HG02759 (cell line): ENCODE measurements at regions not wholly inside any gene's neighbourhood (a gene's known extent, or its start where the extent isn't known, plus 50 kb on each side); places are given as distances from the start of the nearest gene placed in this dataset.
"Not testable (repeated sequence)": the region's sequence is repeated elsewhere in the genome, so short reads cannot be mapped to it uniquely, and the experiment has no call there.

Source experiments
- ATAC-seq: cut with Tn5 transposase; IDR thresholded peaks from one replicate; pipeline ENCODE4 v1.9.1; 2021; ENCODE audit warnings: mild to moderate bottlenecking, moderate library complexity; ENCODE audit not compliant: unreplicated experiment

DNA sequence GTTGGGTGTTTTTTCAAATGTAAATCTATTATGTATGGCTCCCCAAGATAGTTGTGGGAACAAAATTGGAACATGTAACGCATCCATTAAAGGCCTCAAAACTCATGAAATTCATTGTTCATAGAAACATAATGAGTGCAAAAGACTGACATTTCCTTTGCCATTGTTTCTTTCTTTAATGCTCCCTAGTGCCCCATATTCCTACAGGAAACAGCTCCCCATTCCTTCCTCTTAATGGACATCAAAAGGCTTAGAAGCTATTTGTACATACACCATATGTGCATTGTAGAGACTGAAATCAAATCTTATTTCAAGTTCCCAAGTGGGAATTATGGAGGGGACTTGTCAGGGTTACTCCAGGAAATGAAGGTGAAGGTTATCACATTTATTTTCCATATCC, 139.1 kb downstream of the AHR start:
- ATAC-seq: no peak

DNA sequence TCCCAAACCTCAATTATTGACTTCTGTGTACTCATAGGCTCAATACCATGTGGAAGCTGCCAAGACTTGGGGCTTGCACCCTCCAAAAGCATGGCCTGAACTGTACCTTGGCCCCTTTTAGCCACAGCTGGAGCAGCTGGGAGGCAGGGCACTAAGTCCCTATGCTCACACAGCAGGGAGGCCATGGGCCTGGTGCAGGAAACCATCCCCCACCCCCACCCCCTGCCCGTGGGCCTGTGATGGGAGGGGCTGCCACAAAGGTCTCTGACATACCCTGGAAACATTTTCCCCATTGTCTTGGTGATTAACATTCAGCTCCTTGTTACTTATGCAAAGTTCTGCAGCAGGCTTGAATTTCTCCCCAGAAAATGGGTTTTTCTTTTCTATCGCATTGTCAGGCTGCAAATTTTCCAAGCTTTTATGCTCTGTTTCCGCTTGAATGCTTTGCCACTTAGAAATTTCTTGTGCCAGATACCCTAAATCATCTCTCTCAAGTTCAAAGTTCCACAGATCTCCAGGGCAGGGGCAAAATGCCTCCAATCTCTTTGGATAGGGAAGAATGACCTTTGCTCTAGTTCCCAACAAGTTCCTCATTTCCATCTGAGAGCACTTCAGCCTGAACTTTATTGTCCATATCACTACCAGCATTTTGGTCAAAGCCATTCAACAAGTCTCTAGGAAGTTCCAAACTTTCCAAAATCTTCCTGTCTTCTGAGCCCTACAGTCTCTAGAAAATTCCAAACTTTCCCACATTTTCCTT, 141.8 kb downstream of the AHR start:
- not testable (repeated sequence) for ATAC-seq

DNA sequence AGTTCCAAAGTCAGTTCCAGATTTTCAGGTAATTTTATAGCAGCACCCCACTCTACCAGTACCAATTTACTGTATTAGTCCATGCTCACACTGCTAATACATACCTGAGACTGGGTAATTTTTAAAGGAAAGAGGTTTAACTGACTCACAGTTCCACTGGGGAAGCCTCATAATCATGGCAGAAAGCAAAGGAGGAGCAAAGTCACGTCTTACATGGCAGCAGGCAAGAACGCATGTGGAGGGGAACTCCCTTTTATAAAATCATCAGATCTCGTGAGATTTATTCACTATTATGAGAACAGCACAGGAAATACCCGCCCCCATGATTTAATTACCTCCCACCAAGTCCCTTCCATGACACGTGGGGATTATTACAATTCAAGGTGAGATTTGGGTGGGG, 142.4 kb downstream of the AHR start:
- no peak for ATAC-seq

DNA sequence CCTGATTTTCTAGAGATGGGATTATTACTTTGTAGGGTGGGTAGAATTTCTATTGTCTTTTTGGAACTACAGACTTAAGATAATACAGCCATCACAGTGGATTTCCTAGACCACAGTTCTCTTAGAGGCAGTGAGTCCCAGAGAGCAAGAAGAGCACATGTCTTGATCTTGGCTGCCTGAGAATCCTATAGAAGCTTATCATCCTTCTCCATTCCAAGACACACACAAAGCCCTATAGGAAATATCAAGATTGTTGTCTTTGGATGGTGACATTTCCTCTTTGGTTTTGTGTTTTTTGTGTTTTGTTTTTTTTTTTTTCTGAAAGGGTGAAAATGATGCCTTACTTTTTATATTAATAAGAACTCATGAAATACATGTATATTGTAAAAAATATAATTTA, 143.1 kb downstream of the AHR start:
- ATAC-seq: no peak

DNA sequence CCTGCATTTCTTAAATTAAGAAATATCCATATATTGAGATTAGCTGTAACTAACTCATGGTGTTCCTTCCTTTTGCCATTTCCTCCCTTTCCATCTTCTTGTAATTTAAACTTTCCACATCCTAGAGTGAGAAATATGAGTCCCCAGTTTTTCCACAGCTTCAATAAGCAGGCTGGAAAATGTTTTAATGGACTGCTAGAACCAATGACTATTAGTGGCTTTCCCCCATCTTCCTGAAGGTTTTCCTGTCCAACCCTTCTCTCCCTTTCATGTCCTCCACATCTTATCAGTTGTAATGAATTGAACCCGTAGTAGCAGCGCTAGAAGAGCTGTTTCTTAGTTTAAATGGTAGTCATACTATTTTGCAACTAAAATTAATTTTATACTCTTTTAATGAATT, 145.7 kb downstream of the AHR start:
- no peak for ATAC-seq

DNA sequence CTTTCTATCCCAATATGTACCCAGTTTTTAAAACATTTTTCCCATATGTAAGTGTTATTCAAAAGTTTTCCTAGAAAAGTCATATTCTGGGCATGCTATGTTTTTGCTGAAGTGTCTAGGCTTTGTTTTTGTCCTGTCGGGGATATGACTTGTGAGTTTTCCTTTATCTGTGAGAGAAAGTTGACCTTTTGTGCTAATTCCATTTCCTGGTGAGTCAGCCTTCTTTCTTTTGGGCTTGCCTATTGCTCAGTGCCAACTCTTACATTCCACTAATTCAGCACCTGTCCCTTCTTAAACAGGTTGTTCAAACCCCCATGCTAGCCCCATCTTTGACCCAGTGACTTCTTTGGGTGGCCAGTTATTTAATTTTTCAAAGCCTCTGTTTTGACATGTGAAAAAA, 146.2 kb downstream of the AHR start:
- ATAC-seq: no peak

DNA sequence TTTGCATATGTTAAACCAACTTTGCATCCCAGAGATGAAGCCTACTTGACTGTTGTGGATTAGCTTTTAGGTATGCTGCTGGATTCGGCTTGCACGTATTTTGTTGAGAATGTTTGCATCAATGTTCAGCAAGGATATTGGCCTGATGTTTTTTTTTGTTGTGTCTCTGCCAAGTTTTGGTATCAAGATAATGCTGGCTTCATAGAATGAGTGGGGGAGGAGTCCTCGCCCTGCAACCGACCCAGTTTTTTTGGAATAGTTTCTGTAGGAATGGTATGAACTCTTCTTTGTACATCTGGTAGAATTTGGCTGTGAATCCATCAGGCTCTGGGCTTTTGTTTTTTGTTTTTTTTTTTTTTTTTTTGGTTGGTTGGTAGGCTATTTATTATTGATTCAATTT, 147.9 kb downstream of the AHR start:
- no peak for ATAC-seq

DNA sequence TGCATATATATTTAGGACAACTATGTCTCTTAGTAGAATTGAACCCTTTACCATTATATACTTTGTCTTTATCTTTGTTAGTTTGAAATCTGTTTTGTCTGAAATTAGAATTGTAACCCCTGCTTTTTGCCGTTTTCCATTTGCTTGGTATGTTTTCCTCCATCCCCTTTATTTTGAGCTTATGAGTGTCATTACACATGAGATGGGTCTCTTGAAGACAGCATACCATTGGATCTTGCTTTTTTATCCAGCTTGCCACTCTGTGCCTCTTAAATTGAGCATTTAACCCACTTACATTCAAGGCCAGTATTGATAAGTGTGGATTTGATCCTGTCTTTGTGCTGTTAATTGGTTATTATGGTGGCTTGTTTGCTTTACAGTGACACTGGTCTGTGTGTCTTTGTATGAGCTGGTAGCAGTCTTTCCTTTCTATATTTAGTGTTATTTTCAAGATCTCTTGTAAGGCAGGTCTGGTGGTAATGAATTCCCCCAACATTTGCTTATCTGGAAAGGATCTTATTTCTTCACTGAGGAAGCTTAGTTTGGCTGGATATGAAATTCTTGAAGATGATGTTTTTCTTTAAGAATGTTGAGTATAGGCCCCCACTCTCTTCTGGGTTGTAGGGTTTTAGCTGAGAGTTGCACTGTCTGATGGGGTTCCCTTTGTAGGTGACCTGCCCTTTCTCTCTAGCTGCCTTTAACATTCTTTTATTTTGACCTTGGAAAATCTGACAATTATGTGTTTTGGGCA, 149.5 kb downstream of the AHR start:
- ATAC-seq: no peak

DNA sequence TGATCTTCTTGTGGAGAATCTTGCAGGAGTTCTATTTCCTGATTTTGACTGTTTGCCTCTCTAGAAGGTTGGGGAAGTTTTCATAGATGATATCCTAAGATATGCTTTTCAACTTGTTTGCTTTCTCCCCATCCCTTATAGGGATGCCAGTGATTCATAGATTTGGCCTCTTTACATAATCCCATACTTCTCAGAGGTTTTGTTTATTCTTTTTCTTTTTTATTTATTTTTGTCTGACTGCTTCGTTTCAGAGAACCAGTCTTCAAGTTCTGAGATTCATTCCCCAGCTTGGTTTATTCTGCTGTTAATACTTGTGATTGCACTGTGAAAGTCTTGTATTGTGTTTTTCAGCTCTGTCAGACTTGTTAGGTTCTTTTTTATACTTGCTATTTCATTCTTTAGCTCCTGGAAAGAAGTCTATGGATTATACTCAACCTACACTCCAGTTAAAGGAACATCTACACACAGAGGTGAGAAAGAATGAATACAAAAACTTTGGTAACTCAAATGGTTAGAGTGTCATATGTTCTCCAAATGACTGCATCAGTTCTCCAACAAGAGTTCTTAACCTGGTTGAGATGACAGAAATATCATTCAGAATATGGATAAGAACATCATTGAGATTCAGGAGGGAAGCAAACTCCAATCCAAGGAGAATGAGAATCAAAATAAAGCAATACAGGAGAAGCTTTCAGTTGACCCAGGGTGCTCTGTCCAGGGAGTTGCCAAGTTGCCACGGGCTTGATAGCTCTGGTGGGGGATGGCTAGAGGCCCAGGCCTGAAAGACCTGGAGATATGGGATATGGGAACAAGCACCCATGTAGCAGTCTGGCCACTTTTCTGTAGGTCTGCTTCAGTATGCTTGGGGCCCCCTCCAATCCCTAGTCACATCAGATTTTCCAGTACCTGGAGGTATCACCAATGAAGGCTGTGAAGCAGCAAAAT, 150.3 kb downstream of the AHR start:
- no peak for ATAC-seq

DNA sequence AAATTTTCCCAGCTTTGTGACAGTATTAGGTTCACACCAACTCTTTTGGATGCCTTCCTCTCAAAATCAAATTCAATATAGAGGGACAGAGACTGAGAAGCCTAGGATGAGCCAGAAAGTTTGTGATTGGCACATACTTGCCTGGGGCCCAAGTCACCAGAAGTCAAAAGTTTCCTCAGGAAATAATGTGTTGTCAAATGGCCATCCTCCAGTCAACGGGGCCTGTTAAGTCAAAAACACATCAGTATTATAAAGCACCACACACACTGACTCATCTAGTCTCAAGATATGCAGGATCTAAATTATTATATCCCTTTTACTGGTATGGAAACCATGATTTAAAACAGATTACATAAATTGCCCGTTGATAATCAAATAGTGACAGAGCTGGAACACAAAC, 158.1 kb downstream of the AHR start:
- ATAC-seq: no peak

DNA sequence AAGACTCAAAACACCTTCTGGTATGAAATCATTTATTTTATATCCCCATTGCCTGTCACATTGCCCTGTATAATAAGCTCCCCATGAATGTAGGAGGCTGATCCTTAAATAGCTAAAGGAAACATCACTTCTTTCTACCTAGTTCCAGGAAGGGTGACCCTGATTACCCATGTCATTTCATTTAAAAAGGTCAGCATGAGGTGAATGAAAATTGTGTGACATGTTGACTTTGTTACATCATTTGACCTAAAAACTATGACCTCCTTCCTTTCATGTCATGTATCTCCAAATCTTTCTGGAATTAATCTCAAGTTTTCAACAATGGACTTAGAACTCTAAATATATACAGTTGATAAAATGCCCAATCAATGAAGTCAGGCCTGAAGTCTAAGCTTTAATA, 161.5 kb downstream of the AHR start:
- ATAC-seq: no peak

DNA sequence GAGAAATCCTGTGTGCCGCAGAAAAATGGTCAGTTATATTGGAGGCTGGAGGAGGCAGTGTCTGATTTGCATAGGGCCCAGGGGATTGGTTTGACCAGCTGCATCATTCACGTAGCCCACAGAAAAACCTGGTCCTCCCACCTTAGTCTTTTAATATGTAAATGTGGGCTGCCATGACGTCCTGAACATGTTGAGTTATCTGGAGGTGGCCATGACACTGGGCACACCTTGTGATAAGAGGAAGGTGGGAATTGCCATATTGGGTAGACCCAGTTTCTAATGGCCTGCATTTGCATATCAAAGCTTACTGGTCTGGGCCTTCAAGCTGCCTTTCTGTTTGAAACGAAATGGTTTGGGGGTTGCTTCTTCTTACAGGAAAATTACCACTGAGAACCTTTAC, 162.2 kb downstream of the AHR start:
- no peak for ATAC-seq

DNA sequence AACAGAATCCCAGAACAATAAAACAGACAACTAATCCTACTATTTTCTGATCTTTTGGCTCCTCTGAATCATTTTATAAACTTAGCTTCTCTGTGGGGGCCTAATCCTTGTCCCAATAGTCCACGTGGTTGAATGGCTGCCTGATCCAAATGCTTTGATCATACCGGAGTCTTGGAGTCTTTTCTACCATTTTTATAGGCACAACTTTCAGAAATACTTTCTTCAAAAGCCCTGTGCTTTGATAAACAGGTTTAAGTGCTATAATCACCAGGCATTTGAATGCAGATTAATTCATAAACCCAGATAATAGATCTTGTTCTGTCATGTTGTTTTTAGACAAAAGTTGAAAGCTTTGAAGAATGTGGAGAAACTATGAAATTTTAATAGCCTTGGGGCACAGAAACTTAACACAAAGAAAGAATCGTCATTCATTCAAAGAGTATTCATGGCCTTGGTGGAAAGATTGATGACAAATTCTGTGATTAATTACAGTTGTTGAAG, 163.7 kb downstream of the AHR start:
- ATAC-seq: no peak

DNA sequence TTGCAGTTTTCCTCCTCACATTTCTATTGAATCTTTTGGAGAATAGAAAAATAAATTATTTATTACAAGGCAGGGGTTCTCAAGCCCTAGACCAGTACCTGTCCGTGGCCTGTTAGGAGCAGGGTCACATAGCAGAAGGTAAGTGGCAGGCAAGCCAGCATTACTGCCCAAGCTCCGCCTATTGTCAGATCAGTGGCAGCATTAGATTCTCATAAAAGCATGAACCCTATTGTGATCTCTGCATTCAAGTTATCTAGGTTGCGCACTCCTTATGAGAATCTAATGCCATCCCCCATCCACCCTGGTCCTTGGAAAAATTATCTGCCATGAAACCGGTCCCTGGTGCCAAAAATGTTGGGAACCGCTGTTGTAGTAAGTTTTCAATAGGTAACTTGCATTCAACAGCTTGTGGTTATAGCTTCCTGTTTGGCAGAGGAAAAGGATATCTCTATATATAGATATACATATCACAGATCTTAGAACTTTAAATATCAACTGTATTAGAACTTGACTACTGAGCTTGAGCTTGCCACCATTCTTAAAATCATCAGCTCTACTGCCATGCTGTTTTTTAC, 165.1 kb downstream of the AHR start:
- no peak for ATAC-seq

DNA sequence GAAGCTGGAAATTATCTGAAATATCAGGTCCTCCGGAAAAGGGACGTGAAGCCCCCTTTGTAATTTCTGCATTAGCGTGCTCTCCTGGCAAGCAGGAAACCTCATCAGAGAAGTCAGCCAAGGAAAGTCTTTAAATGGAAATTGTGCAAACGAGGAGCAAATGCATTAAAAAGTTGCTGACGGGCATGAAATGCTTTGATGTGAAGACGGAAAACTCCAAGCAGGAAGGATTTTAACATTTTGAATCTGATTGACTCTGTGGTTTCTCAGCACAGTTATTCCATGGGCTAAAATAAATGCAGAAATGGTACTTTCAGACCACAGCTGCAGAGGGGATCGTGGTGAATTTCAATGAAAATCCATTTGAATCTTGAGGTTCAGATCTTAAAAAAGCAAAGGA, 167.8 kb downstream of the AHR start:
- no peak for ATAC-seq

DNA sequence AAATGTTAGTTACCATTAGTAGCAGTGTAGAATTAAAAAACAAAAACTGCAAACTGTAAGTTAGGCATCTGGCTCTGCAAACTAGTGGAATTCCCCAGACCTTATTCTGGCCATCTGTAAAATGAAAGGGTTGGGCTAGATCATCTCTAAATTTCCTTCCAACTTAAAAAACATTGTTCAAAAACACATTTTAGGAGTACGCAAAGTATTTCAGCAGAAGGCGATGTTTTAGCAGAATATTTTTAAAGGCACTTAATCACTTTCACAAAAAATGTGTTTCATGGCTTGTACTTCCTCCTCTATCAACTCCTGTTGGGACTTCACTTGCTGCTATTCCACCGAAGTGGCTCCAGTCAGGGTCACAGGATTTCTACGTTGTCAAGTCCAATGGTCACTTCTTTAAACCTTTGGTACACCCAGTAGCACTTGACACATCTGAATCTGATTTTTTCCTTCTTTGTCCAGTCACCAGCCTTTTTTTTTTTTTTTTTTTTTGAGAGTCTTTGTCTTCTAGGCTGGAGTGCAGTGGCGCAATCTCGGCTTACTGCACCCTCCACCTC, 169.0 kb downstream of the AHR start:
- no peak for ATAC-seq

DNA sequence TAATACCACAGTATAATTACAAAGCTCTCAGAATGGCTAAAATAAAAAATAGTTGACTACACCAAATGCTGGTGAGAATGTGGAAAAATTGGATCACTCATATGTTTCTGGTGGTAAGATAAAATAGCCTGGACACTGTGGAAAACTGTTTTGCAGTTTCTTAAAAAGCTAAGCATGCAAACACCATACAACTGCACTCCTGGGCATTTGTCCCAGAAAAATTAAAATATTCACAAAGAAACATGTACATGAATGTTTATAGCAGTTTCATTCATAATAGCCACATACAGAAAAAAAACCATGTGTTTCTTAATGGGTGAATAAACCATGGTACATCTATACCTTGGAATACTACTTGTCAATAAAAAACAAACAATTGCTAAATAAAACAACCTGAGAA, 172.9 kb downstream of the AHR start:
- no peak for ATAC-seq

DNA sequence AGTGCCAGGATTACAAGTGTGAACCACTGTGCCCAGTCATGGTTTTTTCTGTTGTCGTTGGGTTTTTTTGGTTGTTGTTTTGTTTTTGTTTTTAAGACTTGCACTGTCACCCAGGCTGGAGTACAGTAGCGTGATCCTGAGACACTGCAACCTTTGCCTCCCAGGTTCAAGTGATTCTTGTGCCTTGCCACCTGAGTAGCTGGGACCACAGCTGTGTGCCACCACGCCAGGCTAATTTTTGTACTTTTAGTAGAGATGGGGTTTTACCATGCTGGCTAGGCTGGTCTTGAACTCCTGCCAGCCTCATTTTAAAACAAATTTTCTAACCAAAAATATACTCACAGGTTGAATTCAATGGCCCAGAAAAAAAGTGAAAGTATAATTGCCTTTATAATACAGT, 174.1 kb downstream of the AHR start:
- peak; percentile 57 for ATAC-seq

DNA sequence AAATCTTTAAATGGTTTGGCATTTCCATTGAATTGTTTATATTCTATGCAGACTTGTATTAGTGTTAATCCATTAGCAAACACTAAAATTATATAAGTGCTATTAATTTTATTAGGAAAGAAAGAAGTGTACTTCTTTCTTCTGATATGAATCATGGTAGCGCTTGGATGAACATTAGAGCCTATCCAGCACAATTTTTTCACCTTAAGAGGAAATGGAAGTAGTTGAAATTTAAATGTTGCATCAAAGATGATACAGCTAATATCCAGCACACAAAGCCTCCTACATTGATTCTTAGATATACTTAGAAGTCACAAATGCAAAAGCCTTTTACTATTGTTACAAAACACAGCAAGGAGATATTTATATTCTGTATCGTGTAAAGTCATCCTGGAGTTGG, 174.5 kb downstream of the AHR start:
- ATAC-seq: peak; percentile 54

DNA sequence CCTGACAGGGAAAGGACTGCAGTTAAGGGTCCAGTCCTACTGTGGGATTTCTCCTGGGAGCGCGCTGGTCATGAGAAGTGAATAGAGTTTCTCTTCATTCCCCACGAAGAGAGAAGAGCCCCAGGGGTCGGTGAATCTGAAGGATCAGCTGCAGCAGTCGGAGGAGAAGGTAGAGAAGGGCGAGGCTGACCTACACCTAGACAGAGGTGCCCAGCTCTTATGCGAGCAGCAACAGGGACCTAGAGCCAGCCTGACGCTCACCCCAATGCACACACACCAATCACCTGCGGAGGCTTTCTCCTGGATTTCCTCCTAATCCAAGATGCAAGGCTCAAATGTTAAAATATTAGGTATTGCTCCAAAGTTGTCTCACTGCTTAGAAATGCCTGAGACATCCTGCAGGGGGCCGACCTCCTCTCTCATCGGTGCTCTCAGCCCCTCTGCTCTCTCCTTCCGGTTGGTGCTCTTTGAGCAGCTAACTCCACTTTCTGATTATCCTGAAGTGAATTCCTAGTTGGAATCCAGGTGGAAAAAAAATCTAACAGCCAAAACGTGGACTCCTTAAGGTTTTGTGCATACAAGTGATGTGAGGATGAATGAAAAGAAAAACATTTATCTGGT, 176.4 kb downstream of the AHR start:
- no peak for ATAC-seq
